Heart left ventricle (tissue), 16 donors: ENCODE measurements at regions not wholly inside any gene's neighbourhood (a gene's known extent, or its start where the extent isn't known, plus 50 kb on each side); places are given as distances from the start of the nearest gene placed in this dataset.
"Not testable (repeated sequence)": the region's sequence is repeated elsewhere in the genome, so short reads cannot be mapped to it uniquely, and the experiment has no call there.

Source experiments
- ATAC-seq, 4 donors: fragments of 200-7000 bp; cut with Tn5 transposase; one replicate each; pipeline ENCODE4 v1.9.1; 2020 to 2022; ENCODE audit warnings: moderate library complexity in 4 of 4, mild to moderate bottlenecking in 3 of 4, moderate number of reproducible peaks in 1 of 4
- DNase-seq, 5 donors: peaks; one replicate each; pipeline ENCODE4 v3.0.0-alpha.2; 2020
- H3K27ac ChIP-seq, 12 donors: fragments of 200-600 bp; sonication (generic) in 4 of 12; one replicate each; pipeline versions ENCODE4 v1.5.0 to v1.8.0; 2016 to 2022; ENCODE audit warnings: mild to moderate bottlenecking in 2 of 12
- H3K27me3 ChIP-seq, 9 donors: fragments of 200-600 bp; sonication (generic) in 2 of 9; one replicate each; pipeline versions ENCODE4 v1.5.1 to v1.8.0; 2016 to 2022; ENCODE audit warnings: mild to moderate bottlenecking in 3 of 9
- H3K36me3 ChIP-seq, 9 donors: fragments of 200-600 bp; sonication (generic) in 2 of 9; one replicate each; pipeline versions ENCODE4 v1.5.0 to v1.8.0; 2018 to 2022; ENCODE audit warnings: mild to moderate bottlenecking in 2 of 9
- H3K4me1 ChIP-seq, 12 donors: fragments of 200-600 bp; sonication (generic) in 4 of 12; one replicate each; pipeline versions ENCODE4 v1.5.0 to v1.8.0; 2016 to 2022; ENCODE audit warnings: mild to moderate bottlenecking in 3 of 12
- H3K4me3 ChIP-seq, 12 donors: fragments of 200-600 bp; sonication (generic) in 4 of 12; one replicate each; pipeline versions ENCODE4 v1.5.0 to v1.8.0; 2017 to 2022; ENCODE audit warnings: mild to moderate bottlenecking in 9 of 12, moderate library complexity in 4 of 12
- H3K9me3 ChIP-seq, 12 donors: fragments of 200-600 bp; sonication (generic) in 4 of 12; one replicate each; pipeline versions ENCODE4 v1.5.0 to v1.8.0; 2016 to 2022; ENCODE audit warnings: mild to moderate bottlenecking in 1 of 12
- POLR2A ChIP-seq, 2 donors: fragments of 450-650 bp; IDR thresholded peaks; one replicate each; pipeline ENCODE4 v1.6.1; 2017; ENCODE audit warnings: antibody characterized with exemption in 2 of 2, mild to moderate bottlenecking in 2 of 2, moderate library complexity in 2 of 2
- WGBS, 4 donors: extraction: QIAGEN DNeasy Blood & Tissue Kit in 2 of 4; methylation state at CpG; one replicate each; pipeline versions ENCODE4 v1.1.5 to v1.1.7; 2013 to 2018; 5-methylcytosine and 5-hydroxymethylcytosine counted together
- intact Hi-C, 10 donors: fragments of 100-400 bp; cut with DNase I; formaldehyde crosslinking; loops; one replicate each; pipeline versions ENCODE4 v1.11.1 to v1.14.2; 2022
- TF ChIP-seq, protein P1 (sequence below), 12 donors: fragments of 200-600 bp; sonication (generic) in 4 of 12; IDR thresholded peaks; one replicate each; pipeline versions ENCODE4 v1.5.0 to v1.8.0; 2018 to 2022; ENCODE audit warnings: antibody characterized with exemption in 12 of 12, mild to moderate bottlenecking in 5 of 12
- donor health status: ischemic (EF 13 %, LVEDD 7.1; RV severe dilation, severe dysfunction).
- donor health status: healthy with polysubstance abuse.
- donor health status: DM: no; HTN: yes; CAD: no.
- donor health status: DM: no; HTN: no; CAD: no.
- donor health status: ischemic (EF 25% LVEDD 6.9; RV normal size, moderate dysfunction).
- donor health status: ischemic (EF 25% LVEDD 5.7; RV mildly dilated, moderate dysfunction).
- donor health status: healthy.
- donor health status: DM: yes; HTN: yes; CAD: no.
- donor health status: ischemic (EF 35%, LVEDD 5.7; RV mildly dilated, moderate dysfunction).
- donor health status: nonischemic (EF 11% LVEDD 7.7; RV severe dilation, severe dysfunction).
- donor health status: DM: yes; HTN: yes; CAD: no.
- donor health status: PGD.
- donor health status: ischemic (EF 29% LVEDD 5.4; RV normal size, mild dysfunction).
- donor health status: nonischemic (EF 23%, LVEDD 6.1; RV moderate dilation, normal function).

DNA sequence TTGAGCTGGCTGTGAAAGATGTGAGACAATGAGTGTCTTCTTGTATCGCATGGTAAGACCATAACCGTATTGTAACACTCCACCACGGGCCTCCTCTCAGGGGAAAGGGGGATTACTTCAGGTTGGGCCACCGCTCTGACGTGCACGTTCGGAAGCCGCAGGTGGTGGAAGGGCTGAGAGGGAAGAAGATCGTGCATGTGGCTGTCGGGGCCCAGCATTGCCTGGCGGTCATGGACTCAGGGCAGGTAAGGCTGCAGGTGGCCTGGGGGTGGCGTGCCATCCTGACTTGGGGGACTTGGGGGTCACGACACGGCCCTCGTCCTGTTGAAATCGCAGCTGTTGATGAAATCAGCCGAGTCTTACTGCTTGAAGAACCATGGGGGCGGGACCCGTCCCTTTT, 87.3 kb upstream of the FAN1 start:
- H3K4me1 ChIP-seq = no peaks in the 10 kb centered on the region
- no peaks in the 10 kb centered on the region for H3K9me3 ChIP-seq
- no peak for TF ChIP-seq POLR2A (IDR thresholded peaks at IDR 0.05)
- TF ChIP-seq, protein P1, sequence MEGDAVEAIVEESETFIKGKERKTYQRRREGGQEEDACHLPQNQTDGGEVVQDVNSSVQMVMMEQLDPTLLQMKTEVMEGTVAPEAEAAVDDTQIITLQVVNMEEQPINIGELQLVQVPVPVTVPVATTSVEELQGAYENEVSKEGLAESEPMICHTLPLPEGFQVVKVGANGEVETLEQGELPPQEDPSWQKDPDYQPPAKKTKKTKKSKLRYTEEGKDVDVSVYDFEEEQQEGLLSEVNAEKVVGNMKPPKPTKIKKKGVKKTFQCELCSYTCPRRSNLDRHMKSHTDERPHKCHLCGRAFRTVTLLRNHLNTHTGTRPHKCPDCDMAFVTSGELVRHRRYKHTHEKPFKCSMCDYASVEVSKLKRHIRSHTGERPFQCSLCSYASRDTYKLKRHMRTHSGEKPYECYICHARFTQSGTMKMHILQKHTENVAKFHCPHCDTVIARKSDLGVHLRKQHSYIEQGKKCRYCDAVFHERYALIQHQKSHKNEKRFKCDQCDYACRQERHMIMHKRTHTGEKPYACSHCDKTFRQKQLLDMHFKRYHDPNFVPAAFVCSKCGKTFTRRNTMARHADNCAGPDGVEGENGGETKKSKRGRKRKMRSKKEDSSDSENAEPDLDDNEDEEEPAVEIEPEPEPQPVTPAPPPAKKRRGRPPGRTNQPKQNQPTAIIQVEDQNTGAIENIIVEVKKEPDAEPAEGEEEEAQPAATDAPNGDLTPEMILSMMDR (IDR thresholded peaks at IDR 0.05) = no peak
- 81 to 85% (median 85%) methylated on average over 19 of the region's 19 CpGs for WGBS, 4 donors
- no peak overlapping the region for H3K27ac ChIP-seq
- no peaks in the 10 kb centered on the region for H3K27me3 ChIP-seq
- no peak for DNase-seq
- intact Hi-C loops = no loop called here
- H3K4me3 ChIP-seq = no peak overlapping the region
- H3K36me3 ChIP-seq = no peaks in the 10 kb centered on the region
- no peak for ATAC-seq

- intact Hi-C loops = loop anchor here in 1 of 10 donors (10.0 kb wide), 1 partner anchor 302 kb away; no protein-coding TSS in a partner anchor
- ATAC-seq = peak in 2 of 4 donors; percentile 49 to 87
- H3K4me3 ChIP-seq = peak overlapping the region in 5 of 12 donors; percentile 22 to 52 (median 37)
- not testable (repeated sequence) for H3K36me3 ChIP-seq, H3K27ac ChIP-seq, H3K4me1 ChIP-seq, H3K9me3 ChIP-seq, H3K27me3 ChIP-seq
- peak in 1 of 5 donors; percentile 38 for DNase-seq
- WGBS, 4 donors = 83 to 88% (median 85%) methylated on average over 15 of the region's 15 CpGs
Measured at GRCh38 chr15:30823068-30823813, 80.5 kb upstream of the FAN1 start.

- H3K4me3 ChIP-seq = no peak overlapping the region
- intact Hi-C loops = loop anchor here in 1 of 10 donors (10.0 kb wide), 1 partner anchor 300 kb away; no protein-coding TSS in a partner anchor
- H3K27me3 ChIP-seq = no peaks in the 10 kb centered on the region
- ATAC-seq = no peak
- H3K9me3 ChIP-seq = no peaks in the 10 kb centered on the region
- 58 to 84% (median 73%) methylated on average over 14 of the region's 14 CpGs for WGBS, 4 donors
- DNase-seq = no peak
- H3K27ac ChIP-seq = no peak overlapping the region
- H3K4me1 ChIP-seq = no peaks in the 10 kb centered on the region
- TF ChIP-seq POLR2A (IDR thresholded peaks at IDR 0.05) = no peak
- TF ChIP-seq, protein P1 (IDR thresholded peaks at IDR 0.05) = no peak
- H3K36me3 ChIP-seq = no peaks in the 10 kb centered on the region
Measured at GRCh38 chr15:30824518-30825195, 79.1 kb upstream of the FAN1 start.

DNA sequence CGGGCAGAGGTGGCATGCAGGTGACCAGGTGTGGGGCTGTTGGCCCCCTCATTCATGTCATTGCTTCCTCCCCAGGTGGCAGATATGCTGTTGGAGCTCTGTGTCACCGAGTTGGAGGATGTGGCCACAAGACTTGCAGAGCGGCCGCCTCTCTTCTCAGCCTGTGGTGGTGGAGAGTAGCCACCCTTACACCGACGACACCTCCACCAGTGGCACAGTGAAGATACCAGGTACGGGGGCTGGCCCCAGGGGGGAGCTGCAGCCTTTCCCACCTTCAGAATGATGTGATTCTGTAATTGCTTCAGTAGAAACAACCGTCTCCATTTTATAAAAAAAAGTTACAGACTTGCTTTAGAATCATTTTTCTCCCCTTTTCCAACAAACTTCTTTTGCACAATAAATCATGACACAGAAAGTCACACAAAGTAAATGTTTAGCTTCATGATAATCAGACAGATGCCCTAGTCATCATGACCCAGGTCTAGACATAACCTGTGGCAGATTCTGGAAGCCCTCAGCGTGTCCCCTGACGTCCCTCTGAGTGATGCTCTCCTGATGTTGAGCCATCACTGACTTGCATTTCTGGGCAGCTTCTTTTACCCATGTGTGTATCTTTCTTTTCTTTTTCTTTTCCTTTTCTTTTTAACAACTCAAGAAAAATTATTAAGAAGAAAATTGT, 76.0 kb upstream of the FAN1 start:
- DNase-seq = no peak
- no peak for ATAC-seq
- WGBS, 4 donors = 82 to 89% (median 85%) methylated on average over 4 to 10 of the region's 10 CpGs
- H3K9me3 ChIP-seq = no peaks in the 10 kb centered on the region
- no peak overlapping the region for H3K27ac ChIP-seq
- TF ChIP-seq, protein P1 (IDR thresholded peaks at IDR 0.05) = no peak
- TF ChIP-seq POLR2A (IDR thresholded peaks at IDR 0.05) = no peak
- H3K4me3 ChIP-seq = no peak overlapping the region
- no peaks in the 10 kb centered on the region for H3K4me1 ChIP-seq
- H3K27me3 ChIP-seq = no peaks in the 10 kb centered on the region
- intact Hi-C loops = loop anchor here in 1 of 10 donors (10.0 kb wide), 1 partner anchor 297 kb away; no protein-coding TSS in a partner anchor
- no peaks in the 10 kb centered on the region for H3K36me3 ChIP-seq

- not testable (repeated sequence) for H3K27ac ChIP-seq, H3K4me1 ChIP-seq, H3K36me3 ChIP-seq, H3K4me3 ChIP-seq, H3K9me3 ChIP-seq, DNase-seq, H3K27me3 ChIP-seq
- 40 to 53% (median 49%) methylated on average over 6 to 8 of the region's 8 CpGs for WGBS, 4 donors
- peak in 3 of 4 donors; percentile 54 to 81 (median 71) for ATAC-seq
- intact Hi-C loops = loop anchor here in 1 of 10 donors (10.0 kb wide), 1 partner anchor 297 kb away; no protein-coding TSS in a partner anchor
Measured at GRCh38 chr15:30828304-30828639, 75.4 kb upstream of the FAN1 start.
